Nephron progenitor cell (in vitro differentiated cells): ENCODE measurements at regions not wholly inside any gene's neighbourhood (a gene's known extent, or its start where the extent isn't known, plus 50 kb on each side); places are given as distances from the start of the nearest gene placed in this dataset.

Experiments used
- DNase-seq: peaks from one replicate; pipeline ENCODE4 v3.0.0; 2021
- H3K27ac Mint-ChIP-seq: 2 replicates; pipeline ENCODE4 v1.8.0; 2021; ENCODE audit warnings: mild to moderate bottlenecking, moderate library complexity, mixed read lengths
- H3K27me3 Mint-ChIP-seq: 2 replicates; pipeline ENCODE4 v1.8.0; 2021; ENCODE audit warnings: mild to moderate bottlenecking, low read depth, mixed read lengths; ENCODE audit not compliant: poor library complexity
- H3K36me3 Mint-ChIP-seq: 2 replicates; pipeline ENCODE4 v1.8.0; 2021; ENCODE audit warnings: low read depth, mixed read lengths
- H3K4me1 Mint-ChIP-seq: 2 replicates; pipeline ENCODE4 v1.8.0; 2021; ENCODE audit warnings: mixed read lengths
- H3K4me3 Mint-ChIP-seq: 2 replicates; pipeline ENCODE4 v1.8.0; 2021; ENCODE audit warnings: mild to moderate bottlenecking, moderate library complexity, mixed read lengths
- H3K9me3 Mint-ChIP-seq: 2 replicates; pipeline ENCODE4 v1.8.0; 2021; ENCODE audit warnings: mild to moderate bottlenecking, moderate library complexity, mixed read lengths
- TF ChIP-seq, protein P1 (sequence below): fragments of 200-600 bp; sonication (generic); IDR thresholded peaks from 2 replicates; pipeline ENCODE4 v1.5.0; 2021; ENCODE audit warnings: antibody characterized with exemption

DNA sequence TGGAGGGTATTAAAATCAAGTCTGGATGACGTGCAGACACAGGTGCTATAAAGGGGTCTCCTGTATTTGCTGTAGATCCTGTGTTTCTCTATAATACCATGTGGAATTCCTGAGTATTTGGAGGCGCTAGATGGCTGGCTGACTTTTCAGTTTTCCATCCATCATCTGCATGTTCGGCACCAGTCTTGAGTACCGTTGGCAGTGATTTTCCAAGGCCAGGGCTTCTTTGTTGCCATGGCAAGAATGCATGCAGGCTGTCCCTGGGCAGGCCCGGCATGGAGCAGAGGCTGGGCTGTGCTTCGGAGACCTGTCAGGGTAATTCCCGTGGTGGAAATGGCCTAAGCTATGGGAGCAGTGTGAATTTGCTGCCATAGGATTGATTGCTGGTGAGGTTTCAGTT lies 405.9 kb upstream of the HS6ST1 start:
- Mint-ChIP-seq H3K27me3 (peaks cover 6% of the 10 kb centered on the region), H3K36me3 (peaks cover 4% of the 10 kb centered on the region), H3K4me1 (no peaks in the 10 kb centered on the region), H3K4me3 (no peak overlapping the region), H3K27ac (no peak overlapping the region), H3K9me3 (peaks cover 31% of the 10 kb centered on the region)
- TF ChIP-seq, protein P1, sequence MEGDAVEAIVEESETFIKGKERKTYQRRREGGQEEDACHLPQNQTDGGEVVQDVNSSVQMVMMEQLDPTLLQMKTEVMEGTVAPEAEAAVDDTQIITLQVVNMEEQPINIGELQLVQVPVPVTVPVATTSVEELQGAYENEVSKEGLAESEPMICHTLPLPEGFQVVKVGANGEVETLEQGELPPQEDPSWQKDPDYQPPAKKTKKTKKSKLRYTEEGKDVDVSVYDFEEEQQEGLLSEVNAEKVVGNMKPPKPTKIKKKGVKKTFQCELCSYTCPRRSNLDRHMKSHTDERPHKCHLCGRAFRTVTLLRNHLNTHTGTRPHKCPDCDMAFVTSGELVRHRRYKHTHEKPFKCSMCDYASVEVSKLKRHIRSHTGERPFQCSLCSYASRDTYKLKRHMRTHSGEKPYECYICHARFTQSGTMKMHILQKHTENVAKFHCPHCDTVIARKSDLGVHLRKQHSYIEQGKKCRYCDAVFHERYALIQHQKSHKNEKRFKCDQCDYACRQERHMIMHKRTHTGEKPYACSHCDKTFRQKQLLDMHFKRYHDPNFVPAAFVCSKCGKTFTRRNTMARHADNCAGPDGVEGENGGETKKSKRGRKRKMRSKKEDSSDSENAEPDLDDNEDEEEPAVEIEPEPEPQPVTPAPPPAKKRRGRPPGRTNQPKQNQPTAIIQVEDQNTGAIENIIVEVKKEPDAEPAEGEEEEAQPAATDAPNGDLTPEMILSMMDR = no peak
- DNase-seq = no peak

DNA sequence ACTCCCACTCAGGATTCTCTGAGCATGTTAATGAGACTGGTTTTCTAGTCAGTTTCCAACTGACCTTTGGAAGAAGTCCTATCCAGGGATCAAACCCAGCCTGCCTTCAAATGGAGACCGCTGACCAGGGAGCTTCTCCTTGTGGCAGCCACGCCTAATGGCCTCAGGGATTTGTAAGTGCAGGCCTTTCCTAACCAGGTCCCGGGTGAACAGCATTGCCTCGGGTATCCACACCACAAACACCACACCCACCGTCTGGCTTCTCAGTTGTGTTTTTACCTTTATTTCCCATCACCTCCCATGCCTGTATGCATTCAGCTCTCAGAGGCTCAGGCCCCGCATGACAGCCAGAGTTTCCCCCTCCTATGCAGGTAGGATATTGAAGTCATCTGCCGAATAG lies 406.3 kb upstream of the HS6ST1 start:
- H3K4me3 Mint-ChIP-seq = no peak overlapping the region
- TF ChIP-seq, protein P1 = no peak
- no peak overlapping the region for H3K27ac Mint-ChIP-seq
- H3K36me3 Mint-ChIP-seq = peaks cover 4% of the 10 kb centered on the region
- peaks cover 6% of the 10 kb centered on the region for H3K27me3 Mint-ChIP-seq
- no peaks in the 10 kb centered on the region for H3K4me1 Mint-ChIP-seq
- no peak for DNase-seq
- H3K9me3 Mint-ChIP-seq = peaks cover 31% of the 10 kb centered on the region

DNA sequence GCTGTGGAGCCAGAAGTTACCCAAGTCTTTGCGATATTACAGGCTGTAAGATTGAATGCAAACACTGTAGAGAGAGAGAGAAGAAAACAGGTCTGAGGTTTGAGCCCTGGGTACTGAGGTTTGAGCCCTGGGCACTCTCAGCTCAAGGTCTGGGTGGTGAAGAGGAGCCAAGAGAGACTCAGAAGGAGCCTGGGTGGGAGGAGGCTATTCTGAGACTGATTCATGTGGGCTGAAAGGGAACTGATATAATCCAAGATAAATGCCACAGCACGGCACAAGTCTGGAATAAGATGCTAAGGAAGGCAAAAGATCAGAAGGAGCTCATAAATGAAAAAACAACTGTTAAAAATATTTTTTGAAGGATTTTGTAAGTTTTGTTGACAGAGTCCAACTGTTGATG lies 407.6 kb upstream of the HS6ST1 start:
- Mint-ChIP-seq H3K27me3 (peaks cover 3% of the 10 kb centered on the region), H3K36me3 (peaks cover 4% of the 10 kb centered on the region), H3K27ac (peak overlapping the region; percentile 6), H3K4me1 (no peaks in the 10 kb centered on the region), H3K9me3 (peaks cover 35% of the 10 kb centered on the region), H3K4me3 (no peak overlapping the region)
- DNase-seq = no peak
- TF ChIP-seq, protein P1 = no peak

DNA sequence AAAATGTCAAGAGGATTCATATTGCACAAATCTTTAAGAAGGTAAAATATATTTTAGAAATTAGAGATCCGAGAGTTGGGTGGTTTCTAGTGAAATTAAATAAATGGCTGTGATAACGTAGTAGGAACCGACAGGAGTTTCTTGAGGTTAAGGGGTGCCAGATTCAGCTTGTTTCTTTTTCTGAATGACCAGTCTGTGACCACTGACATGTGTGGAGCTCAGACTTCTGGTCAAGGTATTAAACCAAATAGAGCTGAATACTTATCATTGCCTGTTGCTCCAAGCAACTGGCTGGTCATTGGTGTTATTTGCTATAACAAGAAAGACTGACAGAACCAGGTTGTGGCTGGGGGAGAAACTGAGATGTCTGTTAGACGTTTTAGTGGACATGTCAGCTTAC lies 408.2 kb upstream of the HS6ST1 start:
- H3K27ac Mint-ChIP-seq = no peak overlapping the region
- H3K4me3 Mint-ChIP-seq = no peak overlapping the region
- peaks cover 35% of the 10 kb centered on the region for H3K9me3 Mint-ChIP-seq
- no peak for DNase-seq
- peaks cover 6% of the 10 kb centered on the region for H3K27me3 Mint-ChIP-seq
- H3K4me1 Mint-ChIP-seq = no peaks in the 10 kb centered on the region
- H3K36me3 Mint-ChIP-seq = peaks cover 4% of the 10 kb centered on the region
- TF ChIP-seq, protein P1 = no peak

DNA sequence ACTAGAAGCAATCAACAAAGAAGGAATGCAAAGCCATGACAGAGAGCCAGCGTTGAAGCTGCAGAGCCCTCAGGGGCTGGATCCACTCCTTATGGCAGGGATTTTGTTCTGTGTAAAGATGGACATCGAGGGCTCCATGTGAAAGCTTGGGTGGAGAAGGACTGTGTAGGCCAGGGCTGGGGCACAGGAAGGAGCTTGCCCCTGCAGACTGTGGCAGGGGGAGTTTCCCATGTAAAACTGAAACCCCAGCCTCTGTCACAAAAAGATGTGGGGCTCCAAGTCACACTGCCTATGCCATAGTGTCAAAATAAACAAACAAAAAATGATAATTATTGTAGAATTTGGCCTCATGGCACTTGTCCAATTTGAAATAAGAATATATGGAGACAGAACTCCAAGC lies 408.7 kb upstream of the HS6ST1 start:
- H3K9me3 Mint-ChIP-seq = peaks cover 35% of the 10 kb centered on the region
- H3K36me3 Mint-ChIP-seq = peaks cover 4% of the 10 kb centered on the region
- TF ChIP-seq, protein P1 = no peak
- no peaks in the 10 kb centered on the region for H3K4me1 Mint-ChIP-seq
- H3K27ac Mint-ChIP-seq = no peak overlapping the region
- H3K27me3 Mint-ChIP-seq = peaks cover 7% of the 10 kb centered on the region
- no peak for DNase-seq
- H3K4me3 Mint-ChIP-seq = no peak overlapping the region

DNA sequence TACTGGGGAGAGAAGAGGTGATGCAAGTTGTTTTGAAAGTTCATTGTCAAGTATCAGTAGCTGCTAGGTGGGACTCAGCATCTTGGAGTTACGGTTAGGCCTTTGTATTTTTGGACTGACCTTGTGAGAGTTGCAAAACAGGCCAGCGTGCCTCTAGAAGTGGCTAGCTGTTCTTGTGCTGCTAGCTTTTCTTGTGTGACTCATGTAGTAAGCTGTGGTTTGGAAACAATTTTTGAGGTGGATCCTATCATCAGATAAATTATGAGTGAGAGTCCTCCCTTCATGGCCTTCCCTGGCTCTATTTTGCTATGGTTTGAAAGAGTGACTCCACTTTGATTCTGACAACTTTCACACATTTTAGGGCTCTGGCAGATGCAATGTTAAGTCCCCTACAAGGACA lies 409.2 kb upstream of the HS6ST1 start:
- TF ChIP-seq, protein P1 = no peak
- Mint-ChIP-seq H3K27me3 (peaks cover 7% of the 10 kb centered on the region), H3K36me3 (peaks cover 4% of the 10 kb centered on the region), H3K4me3 (no peak overlapping the region), H3K4me1 (no peaks in the 10 kb centered on the region), H3K27ac (no peak overlapping the region), H3K9me3 (peaks cover 35% of the 10 kb centered on the region)
- no peak for DNase-seq
